GM12892 (cell line): ENCODE measurements at regions not wholly inside any gene's neighbourhood (a gene's known extent, or its start where the extent isn't known, plus 50 kb on each side); places are given as distances from the start of the nearest gene placed in this dataset.

Experiments
- POLR2A ChIP-seq: IDR thresholded peaks from 2 replicates; pipeline ENCODE4 v1.6.1; 2011; ENCODE audit warnings: low read depth, low read length, control low read depth
- POLR2AphosphoS5 ChIP-seq: IDR thresholded peaks from 2 replicates; pipeline ENCODE4 v1.6.1; 2011; ENCODE audit warnings: low read depth, low read length, control low read depth
- TAF1 ChIP-seq: IDR thresholded peaks from 2 replicates; pipeline ENCODE4 v1.6.1; 2011; ENCODE audit warnings: low read depth, mild to moderate bottlenecking, control low read depth, low read length, borderline replicate concordance

DNA sequence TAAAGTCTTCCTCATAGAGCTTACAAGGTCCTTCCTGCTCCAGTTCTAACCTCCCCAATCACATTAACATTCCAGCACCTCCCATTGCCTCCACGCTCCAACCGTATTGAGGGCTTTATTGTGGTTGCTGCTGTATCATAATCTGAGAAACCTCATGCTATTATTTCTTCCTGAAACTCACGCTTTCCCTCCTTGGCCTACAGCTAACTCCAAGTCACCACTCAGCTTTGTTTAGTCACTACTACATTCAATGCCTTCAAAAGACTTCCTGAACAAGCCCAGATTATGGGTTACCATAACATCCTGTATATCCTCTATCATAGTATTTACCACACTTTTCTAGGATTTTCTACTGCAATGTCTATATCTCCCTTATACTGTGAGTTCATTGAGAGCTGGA, 230.4 kb downstream of the IKZF2 start:
- TF ChIP-seq TAF1 (no peak), POLR2A (no peak), POLR2AphosphoS5 (no peak)
